Superior temporal gyrus (tissue), 1 donor: ENCODE measurements at regions not wholly inside any gene's neighbourhood (a gene's known extent, or its start where the extent isn't known, plus 50 kb on each side); places are given as distances from the start of the nearest gene placed in this dataset.

Experiments used
- DNase-seq: peaks from one replicate; pipeline ENCODE4 v3.0.0-alpha.2; 2016; ENCODE audit errors: extremely low spot score

- no peak for DNase-seq
Observed at GRCh38 chr5:77569409-77569808, 69.1 kb downstream of the OTP start.

- DNase-seq, result no peak
Observed at GRCh38 chr5:77568555-77568954, 70.0 kb downstream of the OTP start.

GRCh38 chr5:77568082-77568481, 70.4 kb downstream of the OTP start:
- DNase-seq, result no peak

GRCh38 chr5:77563475-77563874, 71.4 kb upstream of the WDR41 start:
- DNase-seq, result no peak

- DNase-seq, result no peak
Observed at GRCh38 chr5:77561965-77562364, 69.8 kb upstream of the WDR41 start.

- peak; percentile 83 for DNase-seq
Observed at GRCh38 chr5:77560677-77561263, 68.7 kb upstream of the WDR41 start.

- DNase-seq, result no peak
Observed at GRCh38 chr5:77558266-77558665, 66.2 kb upstream of the WDR41 start.

GRCh38 chr5:77550406-77550805, 58.3 kb upstream of the WDR41 start:
- no peak for DNase-seq

GRCh38 chr5:77545285-77545684, 53.2 kb upstream of the WDR41 start:
- no peak for DNase-seq
